ENCODE measurements at regions not wholly inside any gene's neighbourhood (a gene's known extent, or its start where the extent isn't known, plus 50 kb on each side); places are given as distances from the start of the nearest gene placed in this dataset.

DNA sequence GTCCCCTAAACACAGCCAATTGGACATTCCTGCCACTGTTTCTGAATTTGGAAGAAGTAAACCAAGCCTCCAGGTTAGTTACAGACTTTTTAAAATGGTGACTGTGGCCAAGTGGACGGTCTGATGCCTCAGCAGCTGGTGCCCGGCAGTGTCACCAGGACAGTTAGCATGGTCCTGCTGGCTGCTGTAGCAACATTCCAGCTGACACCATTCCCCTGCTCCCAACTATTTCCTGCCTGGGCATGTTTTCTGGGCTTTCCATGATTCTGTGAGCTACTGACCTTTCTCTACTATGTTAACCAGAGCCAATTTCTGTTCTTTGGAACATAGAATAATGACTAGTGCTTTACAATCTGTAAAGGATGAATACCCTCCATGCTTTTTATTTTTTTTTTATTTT lies 95.0 kb downstream of the TLR5 start:
- TF ChIP-seq EZH2 (IDR thresholded peaks at IDR 0.05) (no peak), POLR2AphosphoS5 (IDR thresholded peaks at IDR 0.05; ENCODE audit: low read depth, low read length) (no peak), ZFX (IDR thresholded peaks at IDR 0.05) (no peak), REST (IDR thresholded peaks at IDR 0.05; ENCODE audit: low read depth) (no peak), EZH2phosphoT487 (IDR thresholded peaks at IDR 0.05; ENCODE audit: borderline replicate concordance) (no peak), POLR2A (IDR thresholded peaks at IDR 0.05; ENCODE audit: borderline replicate concordance, extremely low read depth, insufficient read depth, insufficient read length) (no peak), ZBTB33 (IDR thresholded peaks at IDR 0.05; ENCODE audit: extremely low read depth, insufficient replicate concordance, low read length) (no peak)
